Hepatocyte (in vitro differentiated cells): ENCODE measurements at regions not wholly inside any gene's neighbourhood (a gene's known extent, or its start where the extent isn't known, plus 50 kb on each side); places are given as distances from the start of the nearest gene placed in this dataset.

Source experiments
- CTCF ChIP-seq: fragments of 200-600 bp; sonication (generic); IDR thresholded peaks from 2 replicates; pipeline ENCODE4 v1.5.1; 2016; ENCODE audit warnings: antibody characterized with exemption, mild to moderate bottlenecking; ENCODE audit not compliant: poor library complexity
- EZH2 ChIP-seq: fragments of 200-600 bp; sonication (generic); IDR thresholded peaks from 2 replicates; pipeline ENCODE4 v1.6.1; 2016; ENCODE audit warnings: antibody characterized with exemption, mild to moderate bottlenecking, borderline replicate concordance
- EZH2phosphoT487 ChIP-seq: fragments of 200-600 bp; sonication (generic); IDR thresholded peaks from one replicate; pipeline ENCODE4 v1.6.1; 2018; ENCODE audit warnings: antibody characterized with exemption, mild to moderate bottlenecking, low read depth, moderate library complexity; ENCODE audit not compliant: unreplicated experiment, severe bottlenecking

GRCh38 chr5:99285606-99286005 is 356.8 kb upstream of the CHD1 start:
- TF ChIP-seq CTCF (no peak), EZH2phosphoT487 (no peak), EZH2 (no peak)
